PC-3 (cell line): ENCODE measurements at regions not wholly inside any gene's neighbourhood (a gene's known extent, or its start where the extent isn't known, plus 50 kb on each side); places are given as distances from the start of the nearest gene placed in this dataset.

ENCODE experiments used
- EZH2 ChIP-seq: fragments of 300-600 bp; sonication (generic); IDR thresholded peaks from one replicate; pipeline ENCODE4 v1.6.1; 2017; ENCODE audit warnings: antibody characterized with exemption, mild to moderate bottlenecking, low read length; ENCODE audit not compliant: unreplicated experiment
- EZH2phosphoT487 ChIP-seq: fragments of 300-600 bp; sonication (generic); IDR thresholded peaks from 2 replicates; pipeline ENCODE4 v1.6.1; 2018; ENCODE audit warnings: mild to moderate bottlenecking, antibody characterized with exemption, low read length, borderline replicate concordance
- TF ChIP-seq, protein P1 (sequence below): fragments of 300-600 bp; sonication (generic); conservative IDR thresholded peaks from 2 replicates; pipeline ENCODE4 v1.5.1; 2017; ENCODE audit warnings: antibody characterized with exemption, low read depth, mild to moderate bottlenecking, low read length

GRCh38 chr6:33875141-33875581 lies 71.4 kb upstream of the MLN start:
- TF ChIP-seq, protein P1, sequence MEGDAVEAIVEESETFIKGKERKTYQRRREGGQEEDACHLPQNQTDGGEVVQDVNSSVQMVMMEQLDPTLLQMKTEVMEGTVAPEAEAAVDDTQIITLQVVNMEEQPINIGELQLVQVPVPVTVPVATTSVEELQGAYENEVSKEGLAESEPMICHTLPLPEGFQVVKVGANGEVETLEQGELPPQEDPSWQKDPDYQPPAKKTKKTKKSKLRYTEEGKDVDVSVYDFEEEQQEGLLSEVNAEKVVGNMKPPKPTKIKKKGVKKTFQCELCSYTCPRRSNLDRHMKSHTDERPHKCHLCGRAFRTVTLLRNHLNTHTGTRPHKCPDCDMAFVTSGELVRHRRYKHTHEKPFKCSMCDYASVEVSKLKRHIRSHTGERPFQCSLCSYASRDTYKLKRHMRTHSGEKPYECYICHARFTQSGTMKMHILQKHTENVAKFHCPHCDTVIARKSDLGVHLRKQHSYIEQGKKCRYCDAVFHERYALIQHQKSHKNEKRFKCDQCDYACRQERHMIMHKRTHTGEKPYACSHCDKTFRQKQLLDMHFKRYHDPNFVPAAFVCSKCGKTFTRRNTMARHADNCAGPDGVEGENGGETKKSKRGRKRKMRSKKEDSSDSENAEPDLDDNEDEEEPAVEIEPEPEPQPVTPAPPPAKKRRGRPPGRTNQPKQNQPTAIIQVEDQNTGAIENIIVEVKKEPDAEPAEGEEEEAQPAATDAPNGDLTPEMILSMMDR: no peak
- TF ChIP-seq EZH2 (no peak), EZH2phosphoT487 (no peak)
